ENCODE measurements at regions not wholly inside any gene's neighbourhood (a gene's known extent, or its start where the extent isn't known, plus 50 kb on each side); places are given as distances from the start of the nearest gene placed in this dataset.

- TF ChIP-seq, protein P1, sequence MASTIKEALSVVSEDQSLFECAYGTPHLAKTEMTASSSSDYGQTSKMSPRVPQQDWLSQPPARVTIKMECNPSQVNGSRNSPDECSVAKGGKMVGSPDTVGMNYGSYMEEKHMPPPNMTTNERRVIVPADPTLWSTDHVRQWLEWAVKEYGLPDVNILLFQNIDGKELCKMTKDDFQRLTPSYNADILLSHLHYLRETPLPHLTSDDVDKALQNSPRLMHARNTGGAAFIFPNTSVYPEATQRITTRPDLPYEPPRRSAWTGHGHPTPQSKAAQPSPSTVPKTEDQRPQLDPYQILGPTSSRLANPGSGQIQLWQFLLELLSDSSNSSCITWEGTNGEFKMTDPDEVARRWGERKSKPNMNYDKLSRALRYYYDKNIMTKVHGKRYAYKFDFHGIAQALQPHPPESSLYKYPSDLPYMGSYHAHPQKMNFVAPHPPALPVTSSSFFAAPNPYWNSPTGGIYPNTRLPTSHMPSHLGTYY (CRISPR knock-in tag; IDR thresholded peaks at IDR 0.05), result no peak
- TF ChIP-seq ETV6 (CRISPR knock-in tag; IDR thresholded peaks at IDR 0.05), result no peak
- no peak for TF ChIP-seq FOXJ3 (CRISPR knock-in tag; IDR thresholded peaks at IDR 0.05; ENCODE audit: borderline replicate concordance)
- TF ChIP-seq ZNF138 (CRISPR knock-in tag; conservative IDR thresholded peaks at IDR 0.05), result no peak
- TF ChIP-seq PRDM15 (CRISPR knock-in tag; IDR thresholded peaks at IDR 0.05), result no peak
- TF ChIP-seq AR (CRISPR knock-in tag; IDR thresholded peaks at IDR 0.05), result no peak
- TF ChIP-seq TEAD4 (CRISPR knock-in tag; IDR thresholded peaks at IDR 0.05), result no peak
- TF ChIP-seq EMX1 (CRISPR knock-in tag; IDR thresholded peaks at IDR 0.05), result no peak
Observed at GRCh38 chr1:229717786-229718576, 91.9 kb downstream of the URB2 start (continued).

- H3K4me3 Mint-ChIP-seq, result no peak overlapping the region
- peaks cover 17% of the 10 kb centered on the region for H3K4me1 Mint-ChIP-seq
- ChIA-PET CTCF (no interaction called here), POLR2A (no interaction called here)
- TF ChIP-seq, protein P2, sequence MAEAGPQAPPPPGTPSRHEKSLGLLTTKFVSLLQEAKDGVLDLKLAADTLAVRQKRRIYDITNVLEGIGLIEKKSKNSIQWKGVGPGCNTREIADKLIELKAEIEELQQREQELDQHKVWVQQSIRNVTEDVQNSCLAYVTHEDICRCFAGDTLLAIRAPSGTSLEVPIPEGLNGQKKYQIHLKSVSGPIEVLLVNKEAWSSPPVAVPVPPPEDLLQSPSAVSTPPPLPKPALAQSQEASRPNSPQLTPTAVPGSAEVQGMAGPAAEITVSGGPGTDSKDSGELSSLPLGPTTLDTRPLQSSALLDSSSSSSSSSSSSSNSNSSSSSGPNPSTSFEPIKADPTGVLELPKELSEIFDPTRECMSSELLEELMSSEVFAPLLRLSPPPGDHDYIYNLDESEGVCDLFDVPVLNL (CRISPR knock-in tag; IDR thresholded peaks at IDR 0.05; ENCODE audit: borderline replicate concordance, low read depth), result no peak
- TF ChIP-seq FOXJ3 (CRISPR knock-in tag; IDR thresholded peaks at IDR 0.05; ENCODE audit: borderline replicate concordance) (no peak), GTF2I (CRISPR knock-in tag; conservative IDR thresholded peaks at IDR 0.05) (no peak), MYBL2 (CRISPR knock-in tag; IDR thresholded peaks at IDR 0.05) (no peak)
- H3K27me3 Mint-ChIP-seq (ENCODE audit: low read depth), result no peaks in the 10 kb centered on the region
- no peak overlapping the region for H3K27ac Mint-ChIP-seq
- peaks cover 24% of the 10 kb centered on the region for H3K9me3 Mint-ChIP-seq
- peaks cover 12% of the 10 kb centered on the region for H3K36me3 Mint-ChIP-seq
- ATAC-seq, result no peak
- no peak for DNase-seq (ENCODE audit: low spot score)
Observed at GRCh38 chr1:229726061-229726460, 100.0 kb downstream of the URB2 start.

DNA sequence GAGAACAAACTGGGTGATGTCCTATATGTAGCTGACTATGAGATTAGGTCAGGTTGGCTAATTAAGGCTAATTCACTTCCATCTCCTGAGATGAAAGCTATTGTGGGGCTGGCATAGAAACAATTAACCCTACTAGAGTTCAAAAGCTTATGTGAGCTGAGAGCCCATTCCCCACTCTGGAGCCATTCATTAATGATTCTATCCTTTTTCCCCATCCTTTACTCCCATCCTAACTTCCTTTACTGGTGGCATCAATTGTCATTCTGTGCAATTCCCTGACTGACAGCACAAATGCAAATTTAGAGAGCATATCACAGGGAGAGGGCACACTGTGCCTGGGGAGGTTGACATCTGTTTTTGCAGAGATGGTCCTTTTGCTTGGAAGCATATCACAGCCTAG is 103.9 kb downstream of the URB2 start:
- H3K4me3 Mint-ChIP-seq, result no peak overlapping the region
- no peak for ATAC-seq
- no peak overlapping the region for H3K27ac Mint-ChIP-seq
- TF ChIP-seq ZNF671 (CRISPR knock-in tag; IDR thresholded peaks at IDR 0.05) (no peak), CDX4 (CRISPR knock-in tag; IDR thresholded peaks at IDR 0.05; ENCODE audit: borderline replicate concordance) (no peak), HMGA2 (CRISPR knock-in tag; IDR thresholded peaks at IDR 0.05) (no peak), ZNF396 (CRISPR knock-in tag; IDR thresholded peaks at IDR 0.05; ENCODE audit: borderline replicate concordance) (no peak)
- H3K4me1 Mint-ChIP-seq, result peaks cover 17% of the 10 kb centered on the region
- no peaks in the 10 kb centered on the region for H3K27me3 Mint-ChIP-seq (ENCODE audit: low read depth)
- no peak for DNase-seq (ENCODE audit: low spot score)
- ChIA-PET CTCF (no interaction called here), POLR2A (no interaction called here)
- peaks cover 7% of the 10 kb centered on the region for H3K9me3 Mint-ChIP-seq
- no peaks in the 10 kb centered on the region for H3K36me3 Mint-ChIP-seq
